GM19324 (cell line): ENCODE measurements at regions not wholly inside any gene's neighbourhood (a gene's known extent, or its start where the extent isn't known, plus 50 kb on each side); places are given as distances from the start of the nearest gene placed in this dataset.

Experiments
- ATAC-seq: cut with Tn5 transposase; IDR thresholded peaks from one replicate; pipeline ENCODE4 v1.9.1; 2021; ENCODE audit warnings: mild to moderate bottlenecking, moderate library complexity; ENCODE audit not compliant: unreplicated experiment, low FRiP score

- no peak for ATAC-seq
Measured at GRCh38 chr3:124230432-124230831, 238.5 kb upstream of the ROPN1 start.

DNA sequence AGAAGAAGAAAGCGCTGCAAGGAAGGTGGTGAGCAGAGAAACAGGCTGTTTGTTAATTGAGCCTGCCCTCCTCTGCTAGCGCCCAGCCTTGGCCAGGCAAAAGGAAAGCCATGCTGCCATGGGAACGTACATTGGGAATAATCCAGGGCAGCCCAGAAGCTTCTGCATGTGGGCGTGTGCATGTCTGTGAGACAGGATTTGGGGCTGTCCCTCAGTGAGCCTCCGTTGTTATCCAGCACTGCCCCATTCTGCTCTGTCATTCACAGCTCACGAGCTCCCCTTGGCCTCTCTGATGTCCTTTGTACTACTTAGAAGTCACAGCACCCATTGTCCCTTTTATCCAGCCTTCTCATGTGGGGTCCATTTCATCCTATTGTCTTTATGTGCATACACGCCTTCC lies 239.1 kb upstream of the ROPN1 start:
- no peak for ATAC-seq

DNA sequence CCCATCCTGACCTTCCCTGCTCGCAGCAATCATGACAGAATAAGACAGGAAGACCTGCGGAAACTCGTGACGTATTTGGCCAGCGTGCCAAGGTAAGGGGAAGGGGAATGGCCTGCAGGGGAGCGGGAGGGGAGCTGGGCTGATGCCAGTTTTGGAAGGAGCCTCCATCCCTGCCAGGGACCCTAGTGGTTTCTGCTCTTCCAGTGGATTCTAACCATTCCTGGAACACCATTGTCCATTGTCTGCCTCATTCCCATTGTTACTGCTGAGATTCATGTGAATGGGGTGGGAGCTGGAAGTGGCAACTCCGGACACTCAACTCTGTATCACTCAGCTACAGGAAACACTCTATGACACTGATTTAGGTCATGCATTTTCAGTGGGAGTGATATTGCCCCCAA lies 242.9 kb upstream of the ROPN1 start:
- no peak for ATAC-seq

DNA sequence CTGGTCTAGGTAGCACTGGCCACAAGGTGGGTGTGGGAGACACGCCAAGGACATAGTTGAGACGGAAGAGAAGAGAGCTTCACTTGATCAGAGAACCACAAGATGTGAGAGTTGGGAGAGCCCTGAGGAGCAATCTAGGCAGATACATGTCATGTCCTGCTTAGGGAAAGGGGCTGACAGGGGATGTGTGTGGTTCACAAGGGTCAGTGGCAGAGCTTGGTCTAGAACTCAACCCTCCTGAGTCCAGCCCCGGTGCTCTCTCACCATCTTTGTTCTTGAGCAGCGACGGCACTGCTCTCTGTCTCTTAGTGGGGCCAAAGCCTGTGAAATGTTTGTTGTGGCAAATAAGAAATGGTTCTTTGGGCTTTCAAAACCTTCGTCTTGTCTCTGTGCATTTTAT lies 243.5 kb upstream of the ROPN1 start:
- no peak for ATAC-seq

DNA sequence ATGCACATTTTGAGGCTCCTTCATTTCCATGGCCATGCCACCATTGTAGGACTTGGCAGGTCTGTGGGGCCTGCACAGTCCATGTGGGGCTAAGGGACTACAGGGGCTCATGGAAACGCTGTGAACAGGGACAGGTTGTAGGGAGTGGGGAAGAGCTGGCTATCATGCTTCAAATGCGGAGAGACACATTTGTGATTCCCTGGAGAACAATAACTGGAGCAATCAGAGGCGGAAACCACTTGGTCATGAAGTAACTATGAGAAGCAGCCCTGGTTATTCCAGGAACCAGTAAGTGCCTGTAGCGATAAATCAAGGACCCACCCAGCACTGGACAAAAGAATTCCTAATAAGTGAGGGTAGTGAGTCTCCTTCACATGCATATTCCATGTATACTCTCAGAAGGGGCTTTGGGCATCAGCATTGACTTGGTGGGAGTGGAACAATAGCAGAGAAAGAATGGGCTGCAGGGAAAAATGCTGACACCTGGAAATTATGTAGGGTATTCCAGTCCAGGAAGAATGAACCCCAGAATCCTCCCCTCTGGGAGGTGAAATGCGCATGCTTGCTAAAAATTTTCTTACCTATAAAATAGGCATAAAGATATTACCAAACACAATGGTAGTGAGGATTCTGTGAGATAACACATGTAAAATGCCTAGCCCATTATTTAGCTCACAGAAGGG lies 251.4 kb upstream of the ROPN1 start:
- no peak for ATAC-seq

DNA sequence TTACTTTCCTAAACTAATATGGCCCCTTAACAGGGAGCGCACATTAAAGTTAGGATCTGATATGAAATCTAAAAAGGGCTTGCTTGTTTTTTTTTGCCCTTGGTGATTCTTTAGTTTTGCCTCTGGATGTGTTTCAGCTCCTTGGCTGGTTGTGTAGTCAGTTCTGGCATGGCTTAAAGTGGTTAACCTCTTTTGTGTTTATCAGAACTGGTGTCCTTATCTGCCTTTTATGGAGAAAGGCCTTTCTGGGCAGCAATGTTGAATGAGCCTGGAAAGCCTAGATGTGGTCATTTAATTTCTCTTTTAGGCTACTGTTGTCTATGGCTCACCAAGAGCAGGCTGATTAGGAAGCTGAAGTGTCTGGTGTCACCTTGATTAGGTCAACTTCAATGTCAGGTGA lies 254.5 kb upstream of the ROPN1 start:
- no peak for ATAC-seq

DNA sequence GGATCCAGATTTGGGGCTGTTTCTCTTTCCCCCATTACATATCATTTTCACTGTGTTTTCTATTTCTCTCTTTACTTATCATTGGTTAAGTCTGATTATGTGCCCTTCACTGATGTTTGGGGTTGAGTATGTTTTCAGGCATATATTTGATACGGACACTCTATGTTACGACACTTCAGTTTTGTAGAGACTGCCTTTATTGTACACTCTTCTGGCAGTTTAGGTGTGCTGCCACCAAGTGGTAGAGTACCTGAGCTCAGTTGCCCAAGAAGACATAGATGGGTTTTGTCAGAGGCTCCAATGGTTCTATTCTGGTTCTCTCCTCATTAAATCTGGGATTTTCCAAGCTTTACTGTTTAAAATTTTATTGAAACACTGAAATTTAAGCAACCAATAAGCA lies 255.0 kb upstream of the ROPN1 start:
- ATAC-seq: no peak

DNA sequence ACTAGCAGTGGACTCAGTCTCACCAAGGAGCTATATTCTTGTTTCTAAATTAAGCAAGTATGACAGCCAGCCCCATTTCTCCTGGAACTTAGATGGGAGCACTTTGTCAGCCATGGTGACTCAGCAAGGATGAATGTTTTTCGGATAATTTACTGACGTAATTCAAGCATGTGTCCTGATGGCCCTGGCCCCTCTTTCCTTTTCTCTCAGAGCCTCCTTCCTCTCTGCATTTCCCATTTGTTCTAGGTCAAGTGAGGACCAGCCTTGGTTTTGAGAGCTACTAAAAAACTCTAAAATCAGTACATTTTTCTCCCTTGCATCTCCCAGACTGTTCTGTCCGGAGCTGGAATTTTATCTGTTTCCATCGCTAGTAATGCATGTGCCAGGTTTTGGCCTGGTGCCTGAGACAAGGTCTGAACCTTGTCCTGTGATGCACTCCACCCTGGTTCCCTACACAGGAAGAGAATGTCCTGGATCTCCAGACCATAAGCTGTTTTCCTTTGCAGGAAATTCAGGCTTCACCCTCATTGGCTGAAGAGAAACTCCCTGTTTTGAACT lies 256.6 kb upstream of the ROPN1 start:
- no peak for ATAC-seq

- no peak for ATAC-seq
Measured at GRCh38 chr3:124249038-124249437, 257.1 kb upstream of the ROPN1 start.

DNA sequence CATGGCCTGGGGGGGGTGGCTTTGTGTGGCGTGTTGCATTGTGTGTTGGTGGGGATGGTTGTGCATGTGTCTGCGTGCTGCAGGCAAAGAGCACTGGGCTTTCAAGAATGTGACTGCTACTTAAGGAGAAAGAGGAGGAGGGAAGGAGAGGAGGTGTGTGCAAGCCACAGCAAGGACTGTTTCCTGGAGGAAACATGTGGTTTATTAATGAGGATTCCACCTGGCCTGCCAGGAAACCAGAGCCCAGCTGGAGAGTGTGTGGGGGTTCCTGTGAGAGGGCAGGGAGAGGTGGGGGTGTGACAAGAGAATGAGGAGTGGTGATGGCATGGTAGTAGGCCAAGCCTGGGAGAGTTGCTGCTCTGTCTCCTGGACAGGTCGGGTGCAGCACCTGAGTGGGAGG lies 258.1 kb upstream of the ROPN1 start:
- no peak for ATAC-seq

GRCh38 chr3:124256156-124256555 lies 264.2 kb upstream of the ROPN1 start:
- ATAC-seq: no peak

DNA sequence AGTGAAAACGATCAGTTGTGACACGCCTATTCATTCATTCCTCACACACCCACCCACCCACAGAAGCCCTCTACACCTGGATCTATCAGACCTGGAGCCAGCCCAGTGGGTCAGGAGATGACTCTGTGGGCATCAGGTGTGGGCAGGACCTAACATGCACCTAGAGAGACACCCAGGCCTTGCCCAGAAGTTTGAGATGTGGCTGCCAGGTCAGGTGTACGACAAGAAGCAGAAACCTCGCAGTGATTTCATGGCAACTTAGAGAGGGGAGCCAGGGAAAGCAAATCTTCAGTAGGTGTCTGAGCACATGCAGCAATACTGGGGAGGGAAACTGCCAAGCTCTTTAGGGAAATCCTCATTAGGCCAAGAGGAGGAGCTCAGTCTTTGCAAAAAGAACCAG lies 264.7 kb upstream of the ROPN1 start:
- ATAC-seq: no peak

GRCh38 chr3:124257336-124257864 lies 265.5 kb upstream of the ROPN1 start:
- ATAC-seq: no peak

DNA sequence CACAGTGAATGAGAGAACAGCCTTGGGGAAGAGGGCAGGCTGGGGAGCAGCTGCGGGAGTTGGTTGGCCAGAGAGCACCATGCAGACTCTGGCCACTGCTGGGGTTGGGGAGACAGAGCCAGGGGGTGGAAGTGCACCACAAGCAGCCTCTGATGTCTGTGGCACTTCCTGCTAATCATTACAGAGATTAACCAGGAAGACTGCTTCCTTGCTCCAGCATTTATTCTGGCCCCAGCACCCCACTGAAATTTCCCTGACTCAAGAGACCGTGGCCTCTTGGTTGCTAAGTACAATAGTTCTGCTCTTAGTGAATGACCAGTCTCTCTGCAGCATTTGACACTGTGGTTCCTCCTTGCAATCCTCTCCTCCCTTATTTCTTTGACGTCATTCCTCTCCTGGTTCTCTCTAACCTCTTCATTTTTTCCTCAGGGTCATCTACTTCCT lies 266.2 kb upstream of the ROPN1 start:
- ATAC-seq: no peak

- ATAC-seq: no peak
Measured at GRCh38 chr3:124260206-124260915, 268.4 kb upstream of the ROPN1 start.

DNA sequence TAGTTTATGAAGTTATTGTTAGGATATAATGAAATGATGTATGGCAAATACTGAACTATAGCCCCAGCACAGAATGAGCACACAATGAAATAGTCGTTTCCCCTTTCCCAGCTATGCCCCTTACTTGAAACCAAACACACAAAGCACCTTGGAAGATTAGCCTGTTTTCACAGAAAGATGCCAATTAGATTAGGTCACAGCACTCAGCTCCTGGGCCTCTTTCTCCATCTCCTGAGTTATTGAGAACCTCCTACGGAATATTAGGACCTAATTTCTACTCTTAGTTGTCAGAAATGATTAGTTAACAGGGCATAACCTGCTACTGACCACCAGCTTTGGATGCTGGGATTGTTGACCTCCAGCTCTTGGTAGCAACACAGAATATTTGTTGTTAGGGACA lies 269.4 kb upstream of the ROPN1 start:
- ATAC-seq: no peak

- ATAC-seq: no peak
Measured at GRCh38 chr3:124263168-124263567, 271.2 kb upstream of the ROPN1 start.

DNA sequence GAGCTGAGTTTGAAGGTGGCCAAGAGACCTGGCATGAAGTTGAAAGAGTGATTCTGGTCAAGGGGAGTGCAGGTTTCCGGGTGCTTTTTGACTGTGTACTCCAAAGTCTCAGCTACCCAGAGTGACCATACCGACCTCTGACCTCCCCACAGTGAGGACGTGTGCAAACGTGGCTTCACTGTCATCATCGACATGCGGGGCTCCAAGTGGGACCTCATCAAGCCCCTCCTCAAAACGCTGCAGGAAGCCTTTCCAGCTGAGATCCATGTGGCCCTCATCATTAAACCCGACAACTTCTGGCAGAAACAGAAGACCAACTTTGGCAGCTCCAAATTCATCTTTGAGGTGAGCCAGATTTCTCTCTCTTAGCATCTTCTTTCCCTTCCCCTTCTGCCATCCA lies 272.4 kb upstream of the ROPN1 start:
- ATAC-seq: no peak

DNA sequence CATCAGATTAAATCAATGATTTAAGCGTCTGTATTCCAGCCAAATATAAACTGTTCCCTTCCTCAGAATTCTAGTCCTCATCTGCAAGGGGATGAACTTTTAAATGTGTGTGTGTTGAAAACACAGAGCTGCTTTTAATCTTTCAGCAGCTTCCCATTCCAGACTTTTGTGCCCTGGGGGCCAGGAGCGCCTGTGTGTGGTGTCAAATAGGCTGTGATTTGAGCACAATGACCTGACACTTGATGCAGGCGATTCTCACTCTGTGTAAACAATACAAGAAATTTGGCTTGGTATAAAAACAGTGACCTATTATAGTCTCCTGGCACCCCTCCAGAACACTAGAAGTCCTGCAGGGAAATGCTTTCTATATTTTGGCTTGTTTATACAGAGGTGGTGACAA lies 274.6 kb upstream of the ROPN1 start:
- no peak for ATAC-seq

- ATAC-seq: no peak
Measured at GRCh38 chr3:124267406-124267805, 275.5 kb upstream of the ROPN1 start.

DNA sequence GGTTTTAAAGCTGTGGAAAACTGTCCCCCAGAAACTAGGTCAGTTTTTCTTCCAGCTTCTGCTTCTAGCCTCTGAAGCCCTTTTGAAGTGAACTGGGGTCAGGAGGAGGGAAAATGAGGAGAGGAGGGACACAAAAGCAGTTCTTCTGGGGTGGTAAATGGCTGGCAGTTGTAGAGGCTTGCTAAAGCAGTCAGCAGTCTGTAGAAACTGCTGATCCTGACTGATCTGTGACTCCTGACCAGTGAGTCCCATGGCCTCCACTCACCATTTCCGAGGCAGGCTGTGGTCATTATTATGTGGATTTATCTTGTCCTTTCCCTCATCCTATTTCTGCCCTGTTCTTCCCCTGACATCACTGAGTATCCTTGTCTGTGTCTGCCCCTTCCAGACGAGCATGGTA lies 276.4 kb upstream of the ROPN1 start:
- no peak for ATAC-seq

GRCh38 chr3:124269619-124270018 lies 277.7 kb upstream of the ROPN1 start:
- ATAC-seq: no peak
